Fibroblast of lung (primary cell): ENCODE measurements at regions not wholly inside any gene's neighbourhood (a gene's known extent, or its start where the extent isn't known, plus 50 kb on each side); places are given as distances from the start of the nearest gene placed in this dataset.

ENCODE experiments used
- DNase-seq, 2 donors: peaks; one replicate each; pipeline versions ENCODE4 v3.0.0 to v3.0.0-alpha.2; 2010; ENCODE audit warnings: low read depth in 2 of 2
- H2AFZ ChIP-seq: 2 replicates; pipeline ENCODE4 v1.5.1; 2012; ENCODE audit warnings: low read length, control low read depth, inconsistent platforms
- H3K27ac ChIP-seq: 2 replicates; pipeline ENCODE4 v1.5.1; 2011; ENCODE audit warnings: low read length, control low read depth; ENCODE audit not compliant: insufficient read depth
- H3K27me3 ChIP-seq: 2 replicates; pipeline ENCODE4 v1.5.1; 2011; ENCODE audit warnings: mild to moderate bottlenecking, low read length; ENCODE audit not compliant: control insufficient read depth, insufficient read depth
- H3K36me3 ChIP-seq: 2 replicates; pipeline ENCODE4 v1.5.1; 2011; ENCODE audit warnings: low read length; ENCODE audit not compliant: control insufficient read depth, insufficient read depth
- H3K4me1 ChIP-seq: 2 replicates; pipeline ENCODE4 v1.5.1; 2011; ENCODE audit warnings: low read length; ENCODE audit not compliant: control insufficient read depth, insufficient read depth; ENCODE audit errors: extremely low read depth
- H3K4me2 ChIP-seq: 2 replicates; pipeline ENCODE4 v1.5.1; 2011; ENCODE audit warnings: low read length, control low read depth; ENCODE audit not compliant: insufficient read depth; ENCODE audit errors: extremely low read depth
- H3K4me3 ChIP-seq, 4 experiments: fragments of 200-600 bp in 1 of 4; sonication (generic) in 1 of 4; replicated peaks in 1 of 4; 2 replicates each; pipeline ENCODE4 v1.5.1; 2011 to 2016; ENCODE audit warnings: low read length in 4 of 4, low read depth in 3 of 4, mild to moderate bottlenecking in 3 of 4, control low read depth in 2 of 4, inconsistent platforms in 1 of 4, mixed read lengths in 1 of 4; ENCODE audit not compliant: insufficient read depth in 1 of 4; ENCODE audit errors: control extremely low read depth in 1 of 4
- H3K79me2 ChIP-seq: 2 replicates; pipeline ENCODE4 v1.5.1; 2012; ENCODE audit warnings: mild to moderate bottlenecking, low read length, inconsistent platforms; ENCODE audit not compliant: control insufficient read depth, insufficient read depth
- H3K9ac ChIP-seq: 2 replicates; pipeline ENCODE4 v1.5.1; 2011; ENCODE audit warnings: mild to moderate bottlenecking, low read length, control low read depth; ENCODE audit not compliant: insufficient read depth
- H3K9me3 ChIP-seq: 2 replicates; pipeline ENCODE4 v1.5.1; 2012; ENCODE audit warnings: low read depth, low read length; ENCODE audit not compliant: control insufficient read depth, insufficient read depth
- H4K20me1 ChIP-seq: 2 replicates; pipeline ENCODE4 v1.5.1; 2011; ENCODE audit warnings: low read length; ENCODE audit not compliant: control insufficient read depth, insufficient read depth; ENCODE audit errors: extremely low read depth
- EZH2 ChIP-seq: IDR thresholded peaks from 2 replicates; pipeline ENCODE4 v1.5.1; 2012; ENCODE audit warnings: low read length, control low read depth, mild to moderate bottlenecking; ENCODE audit errors: missing control alignments
- TF ChIP-seq, protein P1 (sequence below), 2 donors: IDR thresholded peaks in 1 of 2; conservative IDR thresholded peaks in 1 of 2; 1 replicate in 1 of 2; 2 replicates in 1 of 2; pipeline ENCODE4 v1.5.1; 2011 to 2012; ENCODE audit warnings: low read length in 2 of 2, control low read depth in 1 of 2, inconsistent platforms in 1 of 2, low read depth in 1 of 2, mild to moderate bottlenecking in 1 of 2

DNA sequence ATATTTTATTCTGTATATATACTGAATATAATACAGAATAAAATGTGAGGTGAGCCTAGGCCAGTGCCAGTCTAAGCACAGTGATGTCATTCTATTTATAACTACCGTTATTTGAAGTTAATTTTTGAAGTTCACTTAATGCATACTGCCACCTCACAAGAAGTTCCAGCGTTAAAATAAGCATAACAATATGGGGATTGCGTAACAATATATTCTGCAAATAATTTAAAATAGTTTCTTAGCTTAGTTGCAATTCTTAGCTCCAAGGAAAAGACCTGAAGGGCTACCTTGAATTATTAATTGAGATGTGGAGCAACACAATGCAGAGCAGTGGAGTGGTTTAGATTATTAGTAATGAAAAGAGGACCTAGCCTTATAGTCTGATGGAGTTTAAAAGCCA, 390.5 kb upstream of the ROBO1 start:
- no peaks in the 10 kb centered on the region for H3K79me2 ChIP-seq
- no peaks in the 10 kb centered on the region for H3K9me3 ChIP-seq
- DNase-seq = no peak
- H3K4me1 ChIP-seq = no peaks in the 10 kb centered on the region
- no peak overlapping the region for H3K9ac ChIP-seq
- no peaks in the 10 kb centered on the region for H3K27me3 ChIP-seq
- no peaks in the 10 kb centered on the region for H4K20me1 ChIP-seq
- no peak overlapping the region for H3K27ac ChIP-seq
- no peak overlapping the region for H3K4me3 ChIP-seq
- TF ChIP-seq EZH2 = no peak
- TF ChIP-seq, protein P1, sequence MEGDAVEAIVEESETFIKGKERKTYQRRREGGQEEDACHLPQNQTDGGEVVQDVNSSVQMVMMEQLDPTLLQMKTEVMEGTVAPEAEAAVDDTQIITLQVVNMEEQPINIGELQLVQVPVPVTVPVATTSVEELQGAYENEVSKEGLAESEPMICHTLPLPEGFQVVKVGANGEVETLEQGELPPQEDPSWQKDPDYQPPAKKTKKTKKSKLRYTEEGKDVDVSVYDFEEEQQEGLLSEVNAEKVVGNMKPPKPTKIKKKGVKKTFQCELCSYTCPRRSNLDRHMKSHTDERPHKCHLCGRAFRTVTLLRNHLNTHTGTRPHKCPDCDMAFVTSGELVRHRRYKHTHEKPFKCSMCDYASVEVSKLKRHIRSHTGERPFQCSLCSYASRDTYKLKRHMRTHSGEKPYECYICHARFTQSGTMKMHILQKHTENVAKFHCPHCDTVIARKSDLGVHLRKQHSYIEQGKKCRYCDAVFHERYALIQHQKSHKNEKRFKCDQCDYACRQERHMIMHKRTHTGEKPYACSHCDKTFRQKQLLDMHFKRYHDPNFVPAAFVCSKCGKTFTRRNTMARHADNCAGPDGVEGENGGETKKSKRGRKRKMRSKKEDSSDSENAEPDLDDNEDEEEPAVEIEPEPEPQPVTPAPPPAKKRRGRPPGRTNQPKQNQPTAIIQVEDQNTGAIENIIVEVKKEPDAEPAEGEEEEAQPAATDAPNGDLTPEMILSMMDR (conservative IDR thresholded peaks at IDR 0.05 in 1 of 2, IDR thresholded peaks at IDR 0.05 in 1 of 2; ENCODE audit: low read depth in 1 of 2, low read length in 2 of 2) = no peak
- no peaks in the 10 kb centered on the region for H3K36me3 ChIP-seq
- H3K4me2 ChIP-seq = no peak overlapping the region
- H2AFZ ChIP-seq = no peak overlapping the region

DNA sequence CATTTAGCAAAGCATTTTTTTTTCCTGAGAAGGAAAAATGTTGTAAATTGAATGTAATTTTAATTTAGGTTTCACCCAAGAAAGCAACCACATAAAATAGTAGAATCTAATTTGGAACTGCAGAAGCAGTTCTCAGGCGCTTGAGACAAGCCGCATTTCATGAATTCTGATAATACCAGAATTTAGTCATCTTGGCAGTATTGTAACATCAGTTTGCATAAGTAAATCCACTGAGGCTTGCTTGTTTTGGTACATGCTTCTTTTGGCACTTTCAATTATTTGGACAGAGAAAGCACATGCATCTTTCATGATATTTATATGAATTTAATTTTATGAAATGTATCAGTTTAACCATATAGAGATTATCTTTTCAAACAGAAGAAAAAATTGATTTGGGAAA, 389.7 kb upstream of the ROBO1 start:
- DNase-seq = no peak

DNA sequence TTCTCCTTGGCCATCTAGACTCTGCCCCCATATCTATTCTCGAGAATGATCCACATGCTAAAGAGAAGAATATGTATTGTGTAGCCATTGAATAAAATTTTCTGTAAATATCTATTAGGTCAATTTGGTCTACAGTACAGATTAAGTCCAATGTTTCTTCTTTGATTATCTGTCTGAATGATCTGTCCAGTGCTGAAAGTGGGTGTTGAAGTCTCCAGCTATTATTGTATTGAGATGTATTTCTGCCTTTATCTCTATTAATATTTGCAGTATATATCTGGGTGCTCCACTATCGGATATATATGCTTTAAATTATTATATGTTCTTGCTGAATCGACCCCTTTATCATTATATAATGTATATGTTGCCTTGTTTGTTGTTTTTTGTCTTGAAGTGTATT, 384.9 kb upstream of the ROBO1 start:
- Histone ChIP-seq H3K4me3 (no peak overlapping the region), H3K4me1 (no peaks in the 10 kb centered on the region), H3K79me2 (no peaks in the 10 kb centered on the region), H3K27me3 (no peaks in the 10 kb centered on the region), H3K9ac (no peak overlapping the region), H2AFZ (no peak overlapping the region), H3K36me3 (no peaks in the 10 kb centered on the region), H4K20me1 (no peaks in the 10 kb centered on the region), H3K27ac (no peak overlapping the region), H3K9me3 (no peaks in the 10 kb centered on the region), H3K4me2 (no peak overlapping the region)
- no peak for DNase-seq
- TF ChIP-seq, protein P1 (conservative IDR thresholded peaks at IDR 0.05 in 1 of 2, IDR thresholded peaks at IDR 0.05 in 1 of 2; ENCODE audit: low read depth in 1 of 2, low read length in 2 of 2) = no peak
- TF ChIP-seq EZH2 = no peak

More for the DNA sequence above, 389.7 kb upstream of the ROBO1 start:
- TF ChIP-seq, protein P1 (conservative IDR thresholded peaks at IDR 0.05 in 1 of 2, IDR thresholded peaks at IDR 0.05 in 1 of 2; ENCODE audit: low read depth in 1 of 2, low read length in 2 of 2) = no peak
- no peak for TF ChIP-seq EZH2
- H3K27me3 ChIP-seq = no peaks in the 10 kb centered on the region
- no peak overlapping the region for H3K27ac ChIP-seq
- no peaks in the 10 kb centered on the region for H4K20me1 ChIP-seq
- no peaks in the 10 kb centered on the region for H3K4me1 ChIP-seq
- no peak overlapping the region for H3K9ac ChIP-seq
- H3K4me3 ChIP-seq = no peak overlapping the region
- H3K79me2 ChIP-seq = no peaks in the 10 kb centered on the region
- H2AFZ ChIP-seq = no peak overlapping the region
- H3K36me3 ChIP-seq = no peaks in the 10 kb centered on the region
- no peaks in the 10 kb centered on the region for H3K9me3 ChIP-seq
- no peak overlapping the region for H3K4me2 ChIP-seq
